HG02623 (cell line): ENCODE measurements at regions not wholly inside any gene's neighbourhood (a gene's known extent, or its start where the extent isn't known, plus 50 kb on each side); places are given as distances from the start of the nearest gene placed in this dataset.
"Not testable (repeated sequence)": the region's sequence is repeated elsewhere in the genome, so short reads cannot be mapped to it uniquely, and the experiment has no call there.

Experiments used
- ATAC-seq: cut with Tn5 transposase; IDR thresholded peaks from one replicate; pipeline ENCODE4 v1.9.1; 2021; ENCODE audit warnings: moderate library complexity; ENCODE audit not compliant: unreplicated experiment

DNA sequence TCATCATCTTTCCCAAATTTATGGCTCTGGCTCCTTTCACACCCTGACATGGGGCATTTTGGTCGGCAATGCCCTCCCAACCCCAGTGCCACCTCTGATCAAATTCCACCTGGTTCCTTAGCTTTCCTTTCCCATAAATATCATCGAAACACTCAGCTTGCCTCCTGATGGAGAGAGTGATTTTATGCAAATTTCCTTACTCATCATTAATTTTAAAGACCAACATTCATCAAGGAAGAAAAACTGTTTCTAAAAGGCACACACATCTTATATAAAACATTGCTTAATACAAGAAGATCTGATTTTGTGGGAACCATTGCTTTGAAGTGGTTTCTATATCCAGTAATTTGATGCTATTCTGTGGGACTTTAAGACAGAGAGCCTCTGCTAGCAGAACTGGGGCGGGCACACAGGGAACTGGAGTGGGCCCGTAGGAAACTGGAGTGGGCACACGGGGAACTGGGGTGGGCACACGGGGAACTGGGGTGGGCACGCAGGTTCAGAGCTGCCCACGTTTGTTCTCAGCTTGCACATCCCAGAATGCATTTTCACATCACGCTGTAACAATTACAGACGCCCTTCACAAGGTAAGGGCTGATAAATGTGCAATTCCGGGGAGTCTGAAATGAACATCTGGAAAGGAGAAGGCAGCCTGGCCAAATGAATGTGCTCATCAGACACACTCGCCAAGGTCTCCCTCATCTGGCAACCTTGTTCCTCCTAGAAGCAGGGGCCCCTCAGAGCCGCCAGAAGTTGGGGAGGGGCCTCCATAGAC is 174.2 kb downstream of the RTP5 start:
- ATAC-seq = no peak

DNA sequence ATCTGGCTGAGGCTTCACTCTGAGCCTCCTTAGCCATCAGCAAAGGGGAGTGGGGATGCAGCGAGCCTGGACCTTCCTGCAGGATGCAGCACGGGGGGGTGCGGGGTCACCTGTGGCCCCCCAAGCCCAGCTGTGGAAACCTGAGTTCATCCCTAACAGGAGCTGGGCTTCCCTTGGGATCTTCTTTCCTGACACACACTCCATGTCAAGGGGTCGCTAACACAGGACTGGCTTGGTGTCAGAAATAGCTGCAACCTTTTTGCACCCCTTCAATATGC is 174.7 kb downstream of the RTP5 start:
- ATAC-seq = no peak

DNA sequence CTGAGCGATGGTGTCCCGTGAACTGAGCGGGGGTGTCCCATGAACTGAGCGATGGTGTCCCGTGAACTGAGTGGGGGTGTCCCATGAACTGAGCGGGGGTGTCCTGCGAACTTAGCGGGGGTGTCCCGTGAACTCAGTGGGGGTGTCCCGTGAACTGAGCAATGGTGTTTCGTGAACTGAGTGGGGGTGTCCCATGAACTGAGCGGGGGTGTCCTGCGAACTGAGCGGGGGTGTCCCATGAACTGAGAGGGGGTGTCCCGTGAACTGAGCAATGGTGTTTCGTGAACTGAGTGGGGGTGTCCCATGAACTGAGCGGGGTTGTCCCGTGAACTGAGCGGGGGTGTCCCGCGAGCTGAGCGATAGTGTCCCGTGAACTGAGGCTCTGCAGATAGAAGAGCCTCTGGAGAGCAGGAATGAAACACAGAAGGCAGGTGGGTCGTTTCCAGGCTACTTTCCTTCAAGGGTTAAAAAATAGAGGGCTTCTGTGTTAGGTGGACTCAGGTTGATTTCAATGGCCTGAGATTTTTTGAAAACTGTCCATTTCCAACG is 176.1 kb downstream of the RTP5 start:
- not testable (repeated sequence) for ATAC-seq

DNA sequence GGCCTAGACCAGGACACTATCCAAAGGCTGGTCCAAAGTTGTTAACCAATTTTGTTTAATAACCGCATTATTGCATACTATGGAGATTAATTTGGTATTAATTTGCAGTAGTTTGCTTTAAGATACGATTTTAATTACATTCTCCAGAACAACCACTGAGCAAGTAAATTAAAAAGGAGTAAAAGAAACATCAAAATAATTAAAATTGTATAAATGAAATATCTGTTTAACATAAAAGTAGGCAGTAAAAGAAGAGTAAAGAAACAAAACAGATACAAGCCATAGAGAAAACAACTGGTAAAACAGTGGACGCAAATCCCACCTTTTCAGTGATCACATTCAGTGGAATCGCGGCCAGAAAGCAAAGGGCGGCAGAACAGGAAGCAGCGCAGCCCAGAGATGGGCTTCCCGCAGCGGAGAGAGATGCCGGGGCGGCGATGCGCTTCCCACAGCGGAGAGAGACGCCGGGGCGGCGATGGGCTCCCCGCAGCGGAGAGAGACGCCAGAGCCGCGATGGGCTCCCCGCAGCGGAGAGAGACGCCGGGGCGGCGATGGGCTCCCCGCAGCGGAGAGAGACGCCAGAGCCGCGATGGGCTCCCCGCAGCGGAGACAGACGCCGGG is 176.8 kb downstream of the RTP5 start:
- no peak for ATAC-seq

DNA sequence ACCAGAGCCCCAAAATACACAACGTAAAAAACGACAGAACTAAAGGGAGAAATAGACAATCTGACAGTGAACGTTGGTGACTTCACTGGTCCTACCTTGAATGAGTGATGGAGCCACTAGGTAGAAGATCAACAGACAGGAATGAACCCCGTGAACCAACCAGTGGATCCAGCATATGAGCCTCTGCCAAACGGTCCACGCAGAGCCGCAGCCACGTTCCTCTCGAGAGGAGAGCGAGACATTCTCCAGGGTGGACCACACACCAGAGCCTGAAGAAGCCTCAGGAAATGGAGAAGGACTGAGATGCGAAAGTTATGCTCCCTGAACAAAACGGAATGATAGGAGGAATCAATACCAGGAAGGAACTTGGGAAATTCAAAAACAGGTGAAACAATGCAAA is 178.4 kb downstream of the RTP5 start:
- no peak for ATAC-seq

DNA sequence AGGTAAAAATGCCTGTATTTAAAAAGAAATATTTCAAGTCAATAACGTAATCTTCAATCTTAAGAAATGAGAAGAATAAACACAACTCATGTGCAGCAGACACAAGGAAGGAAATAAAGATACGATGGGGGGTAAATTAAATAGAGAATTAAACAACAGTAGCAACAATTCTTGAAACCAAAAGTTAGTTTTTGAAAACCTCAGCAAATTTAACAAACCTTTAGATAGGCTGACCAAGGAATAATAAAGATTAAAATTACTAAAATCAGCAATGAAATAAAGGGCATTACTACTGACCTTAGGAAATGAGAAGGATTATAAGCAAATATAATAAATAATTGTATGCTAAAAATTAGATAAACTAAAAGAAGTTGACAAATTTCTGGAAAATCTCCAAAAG is 178.9 kb downstream of the RTP5 start:
- no peak for ATAC-seq

DNA sequence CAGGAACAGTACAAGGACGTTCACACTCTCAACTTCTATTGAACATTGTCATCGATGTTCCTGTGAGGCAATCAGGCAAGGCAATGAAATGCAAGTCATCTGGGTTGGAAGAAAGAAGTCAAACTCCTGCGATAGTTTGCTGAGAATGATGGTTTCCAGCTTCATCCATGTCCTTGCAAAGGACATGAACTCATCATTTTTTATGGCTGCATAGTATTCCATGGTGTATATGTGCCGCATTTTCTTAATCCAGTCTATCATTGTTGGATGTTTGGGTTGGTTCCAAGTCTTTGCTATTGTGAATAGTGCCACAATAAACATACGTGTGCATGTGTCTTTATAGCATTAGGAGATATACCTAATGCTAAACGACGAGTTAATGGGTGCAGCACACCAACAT is 180.0 kb downstream of the RTP5 start:
- not testable (repeated sequence) for ATAC-seq

DNA sequence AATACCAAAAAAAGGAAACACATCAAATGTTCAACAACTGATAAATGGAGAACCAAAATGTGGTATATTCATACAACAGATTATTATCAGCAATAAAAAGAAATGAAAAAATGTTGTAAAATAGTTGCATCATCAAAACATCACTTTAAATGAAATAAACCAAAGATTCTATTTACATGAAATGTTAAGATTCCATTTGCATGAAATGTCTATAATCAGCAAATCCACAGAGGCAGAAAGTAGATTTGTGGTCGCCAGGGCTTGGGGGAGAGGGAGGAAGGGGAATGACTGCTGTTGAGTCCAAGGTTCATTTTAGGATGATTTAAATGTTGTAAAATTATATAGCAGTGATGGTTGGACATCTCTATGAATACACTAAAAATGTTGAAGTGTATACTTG is 181.9 kb downstream of the RTP5 start:
- no peak for ATAC-seq

DNA sequence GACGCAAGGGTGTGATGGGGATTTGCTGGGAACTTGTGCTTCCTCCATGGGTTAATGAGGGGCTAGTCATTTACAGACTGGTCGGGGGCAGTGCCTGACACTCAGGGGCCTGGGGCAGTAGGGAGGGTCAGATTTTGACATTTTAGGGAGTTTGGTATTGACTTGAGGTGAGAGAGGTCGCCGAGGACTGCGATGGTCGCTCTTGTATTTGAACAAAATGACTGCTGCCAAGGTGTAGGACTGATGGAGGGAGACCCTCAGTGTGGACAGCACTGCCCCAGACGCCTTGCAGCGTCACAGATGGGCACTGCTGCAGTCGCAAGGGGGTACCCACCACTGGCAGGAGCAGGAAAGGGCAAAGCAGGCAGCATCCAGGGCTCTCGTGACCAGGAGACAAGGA is 182.9 kb downstream of the RTP5 start:
- ATAC-seq = no peak

DNA sequence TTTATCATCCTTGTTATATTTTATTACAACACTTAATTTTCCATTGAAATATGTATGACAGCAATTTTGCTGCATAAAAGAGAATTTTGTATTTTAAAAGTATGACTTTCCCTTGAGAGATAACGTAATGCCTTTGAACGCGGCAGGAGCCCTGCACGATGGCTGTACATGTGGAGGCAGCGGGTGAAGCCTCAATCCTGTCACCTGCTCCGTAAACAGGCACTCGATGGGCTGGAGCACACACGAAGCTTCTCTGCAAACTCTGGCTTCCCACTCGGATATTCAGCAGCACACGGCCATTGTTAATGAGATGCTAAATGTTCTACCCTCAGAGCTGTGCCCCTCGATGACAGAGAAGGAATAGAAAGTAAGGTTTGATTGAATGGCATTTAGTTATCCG is 184.4 kb downstream of the RTP5 start:
- no peak for ATAC-seq

DNA sequence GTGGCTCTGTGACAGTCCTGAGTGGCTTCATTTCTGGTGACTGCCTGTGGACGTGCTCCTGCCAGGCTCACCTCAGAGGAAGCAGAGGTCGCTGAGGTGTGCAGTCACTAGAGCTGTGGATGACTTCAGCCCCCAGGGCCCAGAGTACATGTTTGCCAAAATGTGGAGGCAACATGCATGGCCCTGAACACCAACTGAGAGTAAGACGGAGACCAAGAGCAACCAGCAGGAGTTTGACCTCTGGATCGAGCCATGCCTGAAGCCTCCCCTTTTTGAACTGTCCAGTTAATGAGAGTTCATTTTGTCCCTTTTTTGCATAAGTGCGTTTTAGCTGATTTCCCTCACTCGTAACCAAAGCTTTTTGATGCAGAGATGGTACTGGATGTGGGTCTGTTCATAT is 184.9 kb downstream of the RTP5 start:
- ATAC-seq = no peak

DNA sequence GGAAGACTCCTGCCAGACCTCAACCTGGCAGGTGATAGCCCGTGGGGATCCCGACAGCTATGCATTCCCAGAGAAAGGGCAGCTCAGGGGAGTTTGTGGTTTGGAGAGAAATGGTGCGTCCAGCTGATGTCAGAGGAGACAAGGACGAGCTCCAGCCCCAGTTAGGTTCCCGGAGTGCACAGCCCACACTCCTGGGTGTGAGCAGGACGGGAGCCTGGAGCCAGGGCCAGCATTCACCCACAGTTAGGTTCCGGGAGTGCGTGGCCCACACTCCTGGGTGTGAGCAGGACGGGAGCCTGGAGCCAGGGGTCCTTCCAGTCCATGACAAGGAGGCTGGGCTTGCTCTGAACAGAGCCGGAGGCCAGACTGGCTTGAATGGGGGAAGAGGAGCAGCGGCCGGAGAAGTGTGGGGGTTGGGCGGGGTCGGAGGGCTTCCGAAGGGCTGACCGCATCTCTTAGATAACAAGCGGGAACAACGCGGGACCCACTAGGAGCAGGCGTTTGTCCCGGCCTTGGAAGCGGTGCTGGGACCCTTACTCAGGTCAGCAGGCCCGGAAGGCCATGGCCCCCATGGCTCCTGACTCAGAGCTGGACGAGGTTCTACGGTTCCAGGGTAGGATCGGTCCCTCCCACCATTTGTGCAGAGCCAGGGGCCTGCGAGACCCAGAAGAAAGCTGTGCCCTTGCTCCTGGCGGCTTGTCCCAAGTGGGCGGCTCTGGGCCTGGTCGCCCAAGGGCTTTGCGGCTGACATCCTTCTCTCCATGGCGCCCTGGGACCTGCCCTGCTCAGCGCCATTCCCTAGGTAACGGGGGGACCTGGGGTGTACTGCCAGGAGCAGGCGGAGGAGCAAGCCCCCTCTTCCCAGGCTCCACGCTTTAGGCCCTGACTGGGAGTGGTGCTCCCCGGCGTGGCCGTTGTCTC is 185.6 kb downstream of the RTP5 start:
- no peak for ATAC-seq

DNA sequence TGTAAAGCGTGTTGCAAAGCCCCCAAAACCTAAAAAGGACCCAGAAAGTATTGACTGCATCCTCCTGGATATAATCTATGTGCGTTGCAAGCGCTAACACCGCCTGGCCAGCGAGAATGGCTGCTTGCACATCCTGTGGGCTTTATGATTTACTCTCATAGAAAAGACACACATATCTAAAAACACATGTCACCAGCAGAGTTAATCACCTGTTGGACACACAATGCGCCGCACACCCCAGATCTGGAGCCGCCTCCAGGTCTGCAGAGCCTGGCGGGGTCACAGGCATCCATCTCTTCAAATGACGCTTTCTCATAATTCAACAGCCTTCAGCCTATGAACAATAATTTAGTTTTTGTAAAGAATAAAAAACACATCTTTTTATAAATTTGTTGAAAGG is 186.5 kb downstream of the RTP5 start:
- ATAC-seq = no peak

DNA sequence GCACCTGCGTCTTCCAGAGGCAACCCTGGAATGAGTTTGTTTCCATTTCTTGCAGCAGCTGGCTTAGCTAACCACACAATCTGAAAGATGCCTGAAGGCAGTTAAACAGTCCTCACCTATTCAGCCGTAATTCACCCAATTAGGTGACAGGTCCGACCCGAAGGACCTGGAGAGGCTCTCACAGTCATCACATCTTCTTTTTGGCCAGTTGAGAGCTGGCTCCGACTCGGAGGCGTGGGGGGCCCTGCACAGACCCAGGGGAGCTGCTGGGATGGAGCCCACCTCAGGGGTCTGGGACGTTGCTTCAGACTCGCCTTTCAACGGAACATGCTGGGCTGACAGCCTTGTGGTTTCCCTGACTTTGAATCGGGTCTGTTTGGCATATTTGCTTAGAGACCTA is 187.3 kb downstream of the RTP5 start:
- no peak for ATAC-seq

DNA sequence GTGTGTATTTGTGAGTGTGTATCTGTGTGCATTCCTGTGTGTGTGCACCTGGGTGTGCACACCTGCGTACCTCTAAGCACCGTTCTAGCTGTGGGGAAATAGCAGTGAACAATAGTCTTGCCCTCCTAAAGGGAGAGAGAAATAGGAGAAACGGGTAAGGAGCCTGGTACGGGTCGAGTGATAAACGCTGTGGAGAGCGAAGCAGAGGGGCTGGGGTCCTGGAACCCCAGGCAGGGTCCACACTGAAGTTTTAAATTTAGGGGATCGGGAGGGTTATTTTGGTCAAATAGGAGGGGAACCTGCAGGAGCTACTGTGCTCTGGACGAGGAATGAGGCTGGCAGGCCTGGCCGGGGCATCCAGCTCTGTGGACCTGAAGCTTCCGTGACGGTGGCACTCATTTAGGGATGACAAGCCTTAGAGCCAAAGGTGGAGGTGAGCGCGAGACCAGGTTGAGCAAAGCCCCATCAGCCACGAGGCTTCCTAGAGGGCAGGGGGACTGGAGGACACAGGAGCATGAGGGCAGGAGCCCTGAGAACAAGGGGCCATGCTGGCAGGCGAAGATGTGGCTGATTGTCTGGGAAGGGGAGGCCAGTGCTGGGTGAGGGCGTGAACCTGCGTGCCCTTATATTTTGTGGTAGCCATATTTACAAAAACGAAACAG is 188.0 kb downstream of the RTP5 start:
- ATAC-seq = no peak

DNA sequence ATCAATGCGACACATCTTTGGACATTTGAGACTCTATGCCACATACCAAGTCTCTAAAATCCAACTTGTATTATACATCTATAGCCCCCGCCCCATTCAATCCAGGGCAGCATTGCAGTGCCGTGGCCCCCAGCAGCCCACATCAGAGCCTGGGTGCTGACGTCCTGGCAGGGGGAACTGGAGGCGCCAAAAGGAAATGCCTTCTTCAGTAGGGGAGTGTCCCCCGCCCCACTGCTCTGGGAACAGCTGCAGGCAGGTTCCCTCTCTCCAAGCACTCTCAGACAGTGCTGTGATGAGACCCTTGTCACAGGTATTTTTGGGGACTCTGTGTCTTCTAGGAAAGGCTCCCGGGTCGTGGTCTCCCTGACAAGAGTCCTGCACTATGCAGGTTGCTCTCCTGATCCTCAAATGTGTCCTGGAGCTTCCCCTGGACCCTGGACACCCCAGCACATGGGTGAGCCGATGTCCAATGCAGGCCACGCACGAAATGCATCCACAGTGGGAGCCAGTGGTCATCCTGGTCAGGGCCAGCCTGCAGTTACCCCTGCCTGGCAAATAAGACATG is 188.7 kb downstream of the RTP5 start:
- no peak for ATAC-seq

DNA sequence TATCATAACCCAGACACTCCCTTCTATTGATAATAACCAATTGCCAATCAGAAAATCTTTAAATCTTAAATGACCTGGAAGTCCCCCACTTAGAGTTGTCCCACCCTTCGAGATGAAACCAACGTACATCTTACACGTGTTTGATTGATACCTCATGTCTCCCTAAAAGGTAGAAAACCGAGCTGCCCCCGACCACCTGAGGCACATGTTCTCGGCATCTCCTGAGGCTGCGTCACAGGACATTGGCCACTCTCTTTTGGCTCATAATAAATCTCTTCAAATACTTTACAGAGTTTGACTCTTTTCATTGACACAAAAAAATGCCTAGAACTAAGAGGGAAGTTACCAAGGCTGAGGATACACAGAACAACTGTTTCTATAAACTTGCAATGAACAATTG is 190.0 kb downstream of the RTP5 start:
- ATAC-seq = no peak

DNA sequence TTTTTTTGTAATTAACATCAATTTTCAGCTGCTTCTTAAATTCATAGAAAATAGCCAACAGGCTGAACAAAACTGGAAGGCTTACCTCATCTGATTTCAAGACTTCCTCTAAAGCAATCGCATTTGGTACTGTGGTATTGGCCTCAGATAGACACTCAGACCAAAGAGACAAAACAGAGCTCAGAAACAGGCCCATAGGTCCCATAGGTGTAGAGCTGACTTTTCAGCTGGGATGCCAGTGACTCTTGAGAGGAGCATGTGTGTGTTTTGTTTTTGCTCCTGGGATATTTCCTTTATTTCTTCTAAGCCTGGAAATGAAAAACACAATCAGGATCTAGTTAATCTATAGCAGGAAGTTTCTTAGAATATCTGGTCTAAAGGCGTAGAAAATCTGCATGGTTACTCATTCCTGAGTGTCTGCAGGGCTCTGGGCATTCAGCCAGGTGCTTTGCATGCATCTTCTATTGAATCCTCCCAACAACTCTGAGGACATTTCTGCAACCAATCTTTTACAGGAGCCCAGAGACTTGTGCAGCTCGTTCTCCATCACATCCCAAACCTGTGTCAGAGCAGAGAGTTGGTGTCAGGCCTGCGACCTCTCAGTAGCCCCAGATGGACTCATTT is 190.8 kb downstream of the RTP5 start:
- ATAC-seq = no peak

DNA sequence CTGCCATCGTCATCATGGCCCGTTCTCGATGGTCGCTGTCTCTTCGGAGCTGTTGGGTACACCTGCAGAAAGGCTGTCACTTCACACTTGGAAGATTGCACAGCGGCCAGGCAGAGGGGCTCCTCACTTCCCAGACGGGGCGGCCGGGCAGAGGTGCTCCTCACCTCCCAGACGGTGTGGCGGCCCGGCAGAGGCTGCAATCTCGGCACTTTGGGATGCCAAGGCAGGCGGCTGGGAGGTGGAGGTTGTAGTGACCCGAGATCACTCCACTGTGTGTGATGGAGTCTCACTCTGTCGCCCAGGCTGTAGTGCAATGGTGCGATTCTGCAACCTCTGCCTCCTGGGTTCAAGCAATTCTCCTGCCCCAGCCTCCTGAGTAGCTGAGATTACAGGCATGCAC is 192.4 kb downstream of the RTP5 start:
- ATAC-seq = not testable (repeated sequence)

DNA sequence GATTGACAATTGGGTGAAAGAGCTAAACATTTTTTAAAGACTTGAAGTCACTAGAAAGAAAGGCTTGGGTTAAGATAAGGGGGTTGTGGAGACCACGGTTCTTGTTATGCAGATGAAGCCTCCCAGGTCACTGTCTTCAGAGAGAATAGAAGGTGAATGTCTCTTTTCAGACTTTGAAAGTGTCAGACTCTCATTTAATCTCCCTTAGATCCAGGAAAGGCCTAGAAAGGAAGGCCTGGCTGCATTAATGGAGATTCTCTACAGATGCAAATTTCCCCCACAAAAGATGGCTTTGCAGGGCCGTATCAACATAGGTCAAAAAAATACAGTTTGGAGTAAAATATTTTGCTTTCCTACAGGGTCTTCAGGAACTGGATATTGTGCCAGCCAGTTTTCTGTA is 193.9 kb downstream of the RTP5 start:
- no peak for ATAC-seq
